Trophoblast cell (in vitro differentiated cells and primary cell): ENCODE measurements at regions not wholly inside any gene's neighbourhood (a gene's known extent, or its start where the extent isn't known, plus 50 kb on each side); places are given as distances from the start of the nearest gene placed in this dataset.

Experiments
- DNase-seq, 2 donors: peaks; one replicate each; pipeline ENCODE4 v3.0.0-alpha.2; 2016
- H2AFZ ChIP-seq: 2 replicates; pipeline ENCODE4 v1.6.1; 2013; ENCODE audit warnings: low read length, moderate library complexity, mild to moderate bottlenecking; ENCODE audit not compliant: insufficient read depth, poor library complexity
- H2AK5ac ChIP-seq: 2 replicates; pipeline ENCODE4 v1.6.1; 2013; ENCODE audit warnings: mild to moderate bottlenecking, low read length
- H2BK120ac ChIP-seq: 2 replicates; pipeline ENCODE4 v1.6.1; 2013; ENCODE audit warnings: low read length, mild to moderate bottlenecking, moderate library complexity; ENCODE audit not compliant: insufficient read depth, poor library complexity
- H2BK12ac ChIP-seq: 2 replicates; pipeline ENCODE4 v1.6.1; 2013; ENCODE audit warnings: mild to moderate bottlenecking, low read length, moderate library complexity
- H2BK5ac ChIP-seq: 2 replicates; pipeline ENCODE4 v1.6.1; 2013; ENCODE audit warnings: low read length, low read depth, moderate library complexity, mild to moderate bottlenecking; ENCODE audit not compliant: poor library complexity
- H3K14ac ChIP-seq: 2 replicates; pipeline ENCODE4 v1.6.1; 2013; ENCODE audit warnings: mild to moderate bottlenecking, low read length
- H3K18ac ChIP-seq: 2 replicates; pipeline ENCODE4 v1.6.1; 2013; ENCODE audit warnings: mild to moderate bottlenecking, low read length
- H3K23ac ChIP-seq: 2 replicates; pipeline ENCODE4 v1.6.1; 2013; ENCODE audit warnings: low read length
- H3K27ac ChIP-seq: 2 replicates; pipeline ENCODE4 v1.5.1; 2013; ENCODE audit warnings: low read depth, mild to moderate bottlenecking, inconsistent platforms, low read length, moderate library complexity
- H3K27me3 ChIP-seq: 2 replicates; pipeline ENCODE4 v1.6.1; 2013; ENCODE audit warnings: inconsistent platforms, mild to moderate bottlenecking, low read length, moderate library complexity; ENCODE audit not compliant: insufficient read depth
- H3K36me3 ChIP-seq, 2 experiments: 1 replicate in 1 of 2; 2 replicates in 1 of 2; pipeline ENCODE4 v1.6.1; 2013; ENCODE audit warnings: low read length in 2 of 2, mild to moderate bottlenecking in 2 of 2, moderate library complexity in 1 of 2; ENCODE audit not compliant: insufficient read depth in 2 of 2, control insufficient read depth in 1 of 2
- H3K4ac ChIP-seq: 2 replicates; pipeline ENCODE4 v1.6.1; 2013; ENCODE audit warnings: low read depth, mild to moderate bottlenecking, low read length, moderate library complexity
- H3K4me1 ChIP-seq, 2 experiments: 1 replicate in 1 of 2; 2 replicates in 1 of 2; pipeline ENCODE4 v1.6.1; 2013; ENCODE audit warnings: low read length in 2 of 2, mild to moderate bottlenecking in 2 of 2, moderate library complexity in 1 of 2; ENCODE audit not compliant: insufficient read depth in 2 of 2, control insufficient read depth in 1 of 2
- H3K4me2 ChIP-seq: 2 replicates; pipeline ENCODE4 v1.6.1; 2013; ENCODE audit warnings: inconsistent platforms, mild to moderate bottlenecking, low read length, moderate library complexity
- H3K4me3 ChIP-seq: 2 replicates; pipeline ENCODE4 v1.5.1; 2013; ENCODE audit warnings: mild to moderate bottlenecking, low read depth, low read length, inconsistent platforms
- H3K79me1 ChIP-seq: one replicate; pipeline ENCODE4 v1.6.1; 2013; ENCODE audit warnings: low read length
- H3K79me2 ChIP-seq: 2 replicates; pipeline ENCODE4 v1.6.1; 2013; ENCODE audit warnings: low read length, mild to moderate bottlenecking; ENCODE audit not compliant: control insufficient read depth, insufficient read depth, poor library complexity
- H3K9ac ChIP-seq: 2 replicates; pipeline ENCODE4 v1.6.1; 2013; ENCODE audit warnings: mild to moderate bottlenecking, low read length
- H3K9me3 ChIP-seq: 2 replicates; pipeline ENCODE4 v1.6.1; 2013; ENCODE audit warnings: low read depth, mild to moderate bottlenecking, control low read depth, inconsistent platforms, low read length; ENCODE audit not compliant: insufficient read depth
- H4K12ac ChIP-seq: 2 replicates; pipeline ENCODE4 v1.6.1; 2013; ENCODE audit warnings: low read depth, mild to moderate bottlenecking, low read length, moderate library complexity
- H4K8ac ChIP-seq: 2 replicates; pipeline ENCODE4 v1.6.1; 2013; ENCODE audit warnings: low read depth, mild to moderate bottlenecking, low read length, moderate library complexity
- H4K91ac ChIP-seq: one replicate; pipeline ENCODE4 v1.6.1; 2013; ENCODE audit warnings: low read depth, mild to moderate bottlenecking, low read length, moderate library complexity
- WGBS: extraction: QIAGEN DNeasy Blood & Tissue Kit; methylation state at CpG from one replicate; pipeline ENCODE4 v1.1.7; 2013; ENCODE audit warnings: missing lambda C conversion rate; ENCODE audit not compliant: insufficient read length, insufficient coverage; ENCODE audit errors: extremely low coverage; 5-methylcytosine and 5-hydroxymethylcytosine counted together

GRCh38 chr4:141448490-141448889, 187.9 kb upstream of the IL15 start:
- Histone ChIP-seq H4K91ac (no peak overlapping the region), H3K36me3 (no peaks in the 10 kb centered on the region), H3K4me2 (no peak overlapping the region), H2BK12ac (no peak overlapping the region), H3K23ac (no peak overlapping the region), H2AK5ac (no peak overlapping the region), H2BK120ac (no peak overlapping the region), H3K4me3 (no peak overlapping the region), H3K79me1 (no peaks in the 10 kb centered on the region), H3K27ac (no peak overlapping the region), H3K79me2 (no peaks in the 10 kb centered on the region), H2AFZ (no peak overlapping the region), H3K18ac (no peak overlapping the region), H3K9me3 (no peaks in the 10 kb centered on the region), H3K4ac (no peak overlapping the region), H2BK5ac (no peak overlapping the region), H4K8ac (no peak overlapping the region), H3K9ac (no peak overlapping the region), H3K14ac (no peak overlapping the region), H4K12ac (no peak overlapping the region), H3K4me1 (no peaks in the 10 kb centered on the region), H3K27me3 (no peaks in the 10 kb centered on the region)
- WGBS: no CpG with 5 or more reads among the region's 2 CpGs
- no peak for DNase-seq

GRCh38 chr4:141449927-141450326, 186.5 kb upstream of the IL15 start:
- Histone ChIP-seq H2AFZ (no peak overlapping the region), H3K9me3 (no peaks in the 10 kb centered on the region), H3K27ac (no peak overlapping the region), H4K12ac (no peak overlapping the region), H3K27me3 (no peaks in the 10 kb centered on the region), H2BK120ac (no peak overlapping the region), H3K4me2 (no peak overlapping the region), H3K79me1 (no peaks in the 10 kb centered on the region), H4K91ac (no peak overlapping the region), H4K8ac (no peak overlapping the region), H3K4me1 (no peaks in the 10 kb centered on the region), H3K4me3 (no peak overlapping the region), H2BK12ac (no peak overlapping the region), H3K36me3 (no peaks in the 10 kb centered on the region), H3K23ac (no peak overlapping the region), H3K18ac (no peak overlapping the region), H2AK5ac (no peak overlapping the region), H3K14ac (no peak overlapping the region), H3K79me2 (no peaks in the 10 kb centered on the region), H2BK5ac (no peak overlapping the region), H3K9ac (no peak overlapping the region), H3K4ac (no peak overlapping the region)
- WGBS: no CpG with 5 or more reads among the region's 3 CpGs
- no peak for DNase-seq

DNA sequence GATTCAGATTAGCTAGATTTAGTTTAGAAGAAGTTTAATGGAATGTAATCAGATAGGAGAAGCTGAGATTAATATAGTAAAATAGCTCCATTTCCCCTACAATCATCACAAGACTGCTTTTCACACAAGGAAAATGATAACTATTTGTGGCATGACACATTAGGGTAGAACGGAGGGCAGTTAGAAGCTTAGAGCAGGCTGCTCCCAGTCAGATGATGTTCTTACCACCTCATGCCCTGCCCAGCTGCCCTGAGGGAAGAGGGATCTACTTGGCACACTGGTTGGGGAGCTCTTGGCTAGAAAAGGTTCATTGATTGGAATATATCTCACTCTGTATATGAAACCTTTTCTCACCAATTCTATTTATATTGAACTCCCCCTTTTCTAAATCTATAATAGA, 180.7 kb upstream of the IL15 start:
- H4K12ac ChIP-seq: no peak overlapping the region
- H4K8ac ChIP-seq: no peak overlapping the region
- no peak overlapping the region for H2AK5ac ChIP-seq
- no peak overlapping the region for H3K23ac ChIP-seq
- H3K36me3 ChIP-seq: no peaks in the 10 kb centered on the region
- no peaks in the 10 kb centered on the region for H3K79me1 ChIP-seq
- no peak overlapping the region for H3K4me3 ChIP-seq
- H2AFZ ChIP-seq: no peak overlapping the region
- H3K9me3 ChIP-seq: no peaks in the 10 kb centered on the region
- H4K91ac ChIP-seq: no peak overlapping the region
- H3K4ac ChIP-seq: no peak overlapping the region
- H3K9ac ChIP-seq: no peak overlapping the region
- no peaks in the 10 kb centered on the region for H3K27me3 ChIP-seq
- H3K27ac ChIP-seq: no peak overlapping the region
- no peaks in the 10 kb centered on the region for H3K79me2 ChIP-seq
- no peak overlapping the region for H3K14ac ChIP-seq
- no peaks in the 10 kb centered on the region for H3K4me1 ChIP-seq
- WGBS: no CpG with 5 or more reads among the region's 1 CpG
- H3K4me2 ChIP-seq: no peak overlapping the region
- no peak overlapping the region for H2BK120ac ChIP-seq
- no peak for DNase-seq
- H3K18ac ChIP-seq: no peak overlapping the region
- no peak overlapping the region for H2BK5ac ChIP-seq
- H2BK12ac ChIP-seq: no peak overlapping the region

GRCh38 chr4:141457653-141458052, 178.7 kb upstream of the IL15 start:
- Histone ChIP-seq H3K4me2 (no peak overlapping the region), H2BK5ac (no peak overlapping the region), H4K12ac (no peak overlapping the region), H4K91ac (no peak overlapping the region), H2BK12ac (no peak overlapping the region), H3K18ac (no peak overlapping the region), H3K4me3 (no peak overlapping the region), H3K23ac (no peak overlapping the region), H3K79me1 (no peaks in the 10 kb centered on the region), H3K4me1 (no peaks in the 10 kb centered on the region), H3K9ac (no peak overlapping the region), H3K36me3 (no peaks in the 10 kb centered on the region), H3K14ac (no peak overlapping the region), H3K79me2 (no peaks in the 10 kb centered on the region), H2AK5ac (no peak overlapping the region), H2AFZ (no peak overlapping the region), H3K4ac (no peak overlapping the region), H3K27ac (no peak overlapping the region), H4K8ac (no peak overlapping the region), H3K27me3 (no peaks in the 10 kb centered on the region), H2BK120ac (no peak overlapping the region), H3K9me3 (no peaks in the 10 kb centered on the region)
- WGBS: no CpG with 5 or more reads among the region's 1 CpG
- DNase-seq: no peak
